Keratinocyte (primary cell): ENCODE measurements at regions not wholly inside any gene's neighbourhood (a gene's known extent, or its start where the extent isn't known, plus 50 kb on each side); places are given as distances from the start of the nearest gene placed in this dataset.
A peak's percentile ranks its signal among the peaks of the same experiment; 100 is the strongest.

ENCODE experiments used
- DNase-seq: peaks from one replicate; pipeline ENCODE4 v3.0.0-alpha.2; 2011; ENCODE audit warnings: low read depth, missing footprints, low spot score
- FAIRE-seq: peaks from 2 replicates; lab custom pipeline; 2011; peaks lifted over from hg19 to GRCh38; lab: Jason Lieb, UNC
- H2AFZ ChIP-seq: 2 replicates; pipeline ENCODE4 v1.6.0; 2012; ENCODE audit warnings: low read length, control low read depth, inconsistent platforms; ENCODE audit not compliant: control insufficient read depth
- H3K27ac ChIP-seq: 2 replicates; pipeline ENCODE4 v1.5.1; 2011; ENCODE audit warnings: low read length; ENCODE audit not compliant: control insufficient read depth, insufficient read depth
- H3K27me3 ChIP-seq: 3 replicates; pipeline ENCODE4 v1.6.0; 2011; ENCODE audit warnings: low read length; ENCODE audit not compliant: control insufficient read depth, insufficient read depth; ENCODE audit errors: extremely low read depth
- H3K36me3 ChIP-seq, 2 experiments: 2 replicates in 1 of 2; 3 replicates in 1 of 2; pipeline ENCODE4 v1.5.1; 2011; ENCODE audit warnings: low read length in 2 of 2, mild to moderate bottlenecking in 1 of 2; ENCODE audit not compliant: control insufficient read depth in 2 of 2, insufficient read depth in 2 of 2; ENCODE audit errors: extremely low read depth in 1 of 2
- H3K4me1 ChIP-seq: 3 replicates; pipeline ENCODE4 v1.5.1; 2011; ENCODE audit warnings: low read length; ENCODE audit not compliant: control insufficient read depth, insufficient read depth; ENCODE audit errors: extremely low read depth
- H3K4me2 ChIP-seq: 3 replicates; pipeline ENCODE4 v1.6.0; 2011; ENCODE audit warnings: low read depth, low read length; ENCODE audit not compliant: control insufficient read depth, insufficient read depth; ENCODE audit errors: extremely low read depth
- H3K4me3 ChIP-seq, 3 experiments: fragments of 200-600 bp in 1 of 3; sonication (generic) in 1 of 3; 2 replicates in 2 of 3; 3 replicates in 1 of 3; pipeline ENCODE4 v1.5.1; 2011 to 2016; ENCODE audit warnings: low read length in 3 of 3, mild to moderate bottlenecking in 3 of 3, control low read depth in 2 of 3, inconsistent platforms in 1 of 3, low read depth in 1 of 3, mixed read lengths in 1 of 3, mixed run types in 1 of 3, moderate library complexity in 1 of 3; ENCODE audit not compliant: control insufficient read depth in 2 of 3, insufficient read depth in 2 of 3; ENCODE audit errors: extremely low read depth in 1 of 3
- H3K79me2 ChIP-seq: 2 replicates; pipeline ENCODE4 v1.6.0; 2012; ENCODE audit warnings: low read length; ENCODE audit not compliant: control insufficient read depth, insufficient read depth
- H3K9ac ChIP-seq: 3 replicates; pipeline ENCODE4 v1.6.0; 2011; ENCODE audit warnings: low read length; ENCODE audit not compliant: control insufficient read depth, insufficient read depth; ENCODE audit errors: extremely low read depth
- H3K9me1 ChIP-seq: 3 replicates; pipeline ENCODE4 v1.6.0; 2011; ENCODE audit warnings: low read length; ENCODE audit not compliant: control insufficient read depth, insufficient read depth; ENCODE audit errors: extremely low read depth
- H3K9me3 ChIP-seq: 2 replicates; pipeline ENCODE4 v1.5.1; 2012; ENCODE audit warnings: low read depth, low read length; ENCODE audit not compliant: control insufficient read depth
- H4K20me1 ChIP-seq: 3 replicates; pipeline ENCODE4 v1.6.0; 2011; ENCODE audit warnings: low read length; ENCODE audit not compliant: control insufficient read depth, insufficient read depth; ENCODE audit errors: extremely low read depth
- EZH2 ChIP-seq: IDR thresholded peaks from one replicate; pipeline ENCODE4 v1.6.1; 2012; ENCODE audit warnings: inconsistent platforms, mild to moderate bottlenecking, low read length, moderate library complexity
- dilution Hi-C: fragments of 300-500 bp; cut with MboI; formaldehyde crosslinking; loops from one replicate; pipeline ENCODE4 v1.7.0; 2020; ENCODE audit warnings: low sequenced_read_pairs; ENCODE audit not compliant: extremely low pct_ligation_motif_present
- TF ChIP-seq, protein P1 (sequence below), 3 experiments: IDR thresholded peaks in 1 of 3; conservative IDR thresholded peaks in 1 of 3; optimal IDR thresholded peaks in 1 of 3; 2 replicates in 2 of 3; 3 replicates in 1 of 3; pipeline versions ENCODE3 to v1.5.1; 2011; ENCODE audit warnings: low read length in 3 of 3, mild to moderate bottlenecking in 3 of 3, moderate library complexity in 2 of 3, control low read depth in 1 of 3, inconsistent platforms in 1 of 3; ENCODE audit not compliant: insufficient read depth in 2 of 3; ENCODE audit errors: extremely low read depth in 1 of 3

DNA sequence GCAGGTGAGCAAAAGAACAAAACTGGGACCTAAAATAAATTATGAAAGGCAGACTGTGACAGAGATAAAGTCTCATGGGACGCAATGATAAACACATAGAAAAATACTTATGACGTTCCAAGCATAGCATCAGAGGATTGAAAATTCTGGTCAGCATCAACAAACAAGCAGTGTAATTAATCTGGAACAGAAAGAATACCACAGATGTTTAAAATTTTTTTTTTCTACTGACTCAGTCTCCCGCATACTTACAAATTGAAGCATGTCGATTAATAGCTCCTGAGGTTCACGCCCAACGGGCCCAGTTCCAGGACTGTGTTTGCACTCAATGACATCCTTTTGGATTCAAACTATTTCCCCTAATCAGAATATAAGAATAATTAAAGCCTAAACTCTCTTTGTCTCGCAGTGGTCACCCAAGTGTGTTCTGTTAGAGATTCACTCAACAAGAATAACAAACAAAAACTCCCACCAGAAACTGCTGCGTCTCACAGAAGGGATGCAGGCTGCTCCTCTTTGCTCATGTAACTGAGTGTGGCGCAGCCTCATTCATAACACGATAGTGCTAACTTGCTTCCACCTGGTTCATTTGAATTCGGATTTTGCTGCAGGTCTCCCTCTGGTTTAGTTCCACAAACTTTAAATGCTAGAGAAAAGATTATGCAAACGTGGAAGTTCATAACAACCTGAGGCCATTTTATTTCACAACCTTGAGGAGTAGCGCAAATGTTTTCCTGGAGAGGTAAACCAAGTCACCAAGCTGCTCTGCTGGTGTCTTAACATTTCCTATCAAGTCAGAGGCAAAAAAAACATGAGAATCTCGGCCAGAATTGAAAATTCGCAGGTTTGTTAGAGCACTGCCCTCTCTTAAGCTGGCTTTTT is 69.0 kb upstream of the CITED2 start:
- Histone ChIP-seq H3K27ac (no peak overlapping the region), H2AFZ (peak overlapping the region; percentile 28), H3K36me3 (no peaks in the 10 kb centered on the region), H3K9me1 (no peaks in the 10 kb centered on the region), H4K20me1 (no peaks in the 10 kb centered on the region), H3K9me3 (no peaks in the 10 kb centered on the region), H3K4me3 (no peak overlapping the region), H3K4me1 (peaks cover 4% of the 10 kb centered on the region), H3K27me3 (no peaks in the 10 kb centered on the region), H3K79me2 (no peaks in the 10 kb centered on the region), H3K4me2 (peak overlapping the region; percentile 8), H3K9ac (no peak overlapping the region)
- FAIRE-seq: no peak
- TF ChIP-seq, protein P1, sequence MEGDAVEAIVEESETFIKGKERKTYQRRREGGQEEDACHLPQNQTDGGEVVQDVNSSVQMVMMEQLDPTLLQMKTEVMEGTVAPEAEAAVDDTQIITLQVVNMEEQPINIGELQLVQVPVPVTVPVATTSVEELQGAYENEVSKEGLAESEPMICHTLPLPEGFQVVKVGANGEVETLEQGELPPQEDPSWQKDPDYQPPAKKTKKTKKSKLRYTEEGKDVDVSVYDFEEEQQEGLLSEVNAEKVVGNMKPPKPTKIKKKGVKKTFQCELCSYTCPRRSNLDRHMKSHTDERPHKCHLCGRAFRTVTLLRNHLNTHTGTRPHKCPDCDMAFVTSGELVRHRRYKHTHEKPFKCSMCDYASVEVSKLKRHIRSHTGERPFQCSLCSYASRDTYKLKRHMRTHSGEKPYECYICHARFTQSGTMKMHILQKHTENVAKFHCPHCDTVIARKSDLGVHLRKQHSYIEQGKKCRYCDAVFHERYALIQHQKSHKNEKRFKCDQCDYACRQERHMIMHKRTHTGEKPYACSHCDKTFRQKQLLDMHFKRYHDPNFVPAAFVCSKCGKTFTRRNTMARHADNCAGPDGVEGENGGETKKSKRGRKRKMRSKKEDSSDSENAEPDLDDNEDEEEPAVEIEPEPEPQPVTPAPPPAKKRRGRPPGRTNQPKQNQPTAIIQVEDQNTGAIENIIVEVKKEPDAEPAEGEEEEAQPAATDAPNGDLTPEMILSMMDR (optimal IDR thresholded peaks at IDR 0.05 in 1 of 3, IDR thresholded peaks at IDR 0.05 in 1 of 3, conservative IDR thresholded peaks at IDR 0.05 in 1 of 3; ENCODE audit: extremely low read depth in 1 of 3, insufficient read depth in 2 of 3, low read length in 3 of 3): no peak
- no peak for TF ChIP-seq EZH2
- DNase-seq: no peak
- dilution Hi-C loops: no loop called here

DNA sequence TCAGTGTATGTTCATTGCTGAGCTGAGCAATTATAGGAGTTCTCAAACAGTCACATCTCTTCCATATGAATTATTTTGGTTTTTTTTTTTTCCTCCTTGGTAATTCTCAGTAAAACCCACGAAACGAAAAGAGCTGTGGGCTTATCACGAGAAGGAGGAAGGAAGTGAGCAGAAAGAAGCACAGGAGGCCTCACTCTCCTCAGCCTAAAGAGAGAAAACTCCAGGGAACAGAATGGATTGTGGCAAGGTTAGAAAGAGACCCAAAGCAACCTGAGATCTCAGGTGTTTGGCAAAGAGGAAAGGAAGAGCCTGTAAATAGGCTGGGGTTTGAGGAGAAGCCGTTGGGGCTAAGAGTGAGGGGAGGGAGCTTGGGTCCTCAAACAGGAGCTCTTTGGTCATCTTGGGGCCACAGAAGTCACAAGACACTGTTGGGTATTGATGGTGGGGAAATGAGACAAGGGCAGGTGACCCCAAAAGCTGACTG is 67.8 kb upstream of the CITED2 start:
- TF ChIP-seq, protein P1 (optimal IDR thresholded peaks at IDR 0.05 in 1 of 3, IDR thresholded peaks at IDR 0.05 in 1 of 3, conservative IDR thresholded peaks at IDR 0.05 in 1 of 3; ENCODE audit: extremely low read depth in 1 of 3, insufficient read depth in 2 of 3, low read length in 3 of 3): no peak
- no peak for TF ChIP-seq EZH2
- no peak overlapping the region for H3K4me3 ChIP-seq
- no peak overlapping the region for H3K27ac ChIP-seq
- FAIRE-seq (no peak), DNase-seq (no peak)
- H3K9ac ChIP-seq: no peak overlapping the region
- no peaks in the 10 kb centered on the region for H3K9me3 ChIP-seq
- no peaks in the 10 kb centered on the region for H3K9me1 ChIP-seq
- dilution Hi-C loops: no loop called here
- no peaks in the 10 kb centered on the region for H3K79me2 ChIP-seq
- peaks cover 4% of the 10 kb centered on the region for H3K4me1 ChIP-seq
- no peak overlapping the region for H2AFZ ChIP-seq
- no peaks in the 10 kb centered on the region for H4K20me1 ChIP-seq
- H3K36me3 ChIP-seq: no peaks in the 10 kb centered on the region
- H3K27me3 ChIP-seq: no peaks in the 10 kb centered on the region
- H3K4me2 ChIP-seq: no peak overlapping the region
